WERI-Rb-1 (cell line): ENCODE measurements at regions not wholly inside any gene's neighbourhood (a gene's known extent, or its start where the extent isn't known, plus 50 kb on each side); places are given as distances from the start of the nearest gene placed in this dataset.

ENCODE experiments used
- DNase-seq: peaks from one replicate; pipeline ENCODE4 v3.0.0-alpha.2; 2020
- H3K27ac ChIP-seq: fragments of 250-450 bp; sonication (Bioruptor Pico); 2 replicates; pipeline ENCODE4 v1.5.1; 2020; ENCODE audit warnings: mild to moderate bottlenecking, moderate library complexity
- H3K27me3 ChIP-seq: fragments of 250-450 bp; sonication (Bioruptor Pico); 2 replicates; pipeline ENCODE4 v1.5.1; 2021; ENCODE audit warnings: mild to moderate bottlenecking, low read depth, moderate library complexity; ENCODE audit not compliant: insufficient read depth, severe bottlenecking
- H3K36me3 ChIP-seq: fragments of 250-450 bp; sonication (Bioruptor Pico); 2 replicates; pipeline ENCODE4 v1.5.1; 2020; ENCODE audit warnings: mild to moderate bottlenecking, moderate library complexity
- H3K4me3 ChIP-seq: 2 replicates; pipeline ENCODE4 v1.5.1; 2011; ENCODE audit warnings: low read depth, mild to moderate bottlenecking, control low read depth, low read length
- H3K9me3 ChIP-seq: fragments of 250-450 bp; sonication (Bioruptor Pico); 2 replicates; pipeline ENCODE4 v1.5.1; 2021; ENCODE audit warnings: mild to moderate bottlenecking, moderate library complexity; ENCODE audit not compliant: severe bottlenecking
- CTCF ChIP-seq: IDR thresholded peaks from 2 replicates; pipeline ENCODE4 v1.5.1; 2011; ENCODE audit warnings: low read depth, mild to moderate bottlenecking, control low read depth, inconsistent platforms, low read length

- no peaks in the 10 kb centered on the region for H3K36me3 ChIP-seq
- no peak overlapping the region for H3K4me3 ChIP-seq
- H3K9me3 ChIP-seq, result no peaks in the 10 kb centered on the region
- H3K27ac ChIP-seq, result no peak overlapping the region
- H3K27me3 ChIP-seq, result no peaks in the 10 kb centered on the region
- TF ChIP-seq CTCF, result no peak
- DNase-seq, result no peak
Observed at GRCh38 chr16:66147291-66147690, 219.2 kb upstream of the CDH5 start.

- Histone ChIP-seq H3K27ac (no peak overlapping the region), H3K4me3 (no peak overlapping the region), H3K9me3 (no peaks in the 10 kb centered on the region), H3K36me3 (no peaks in the 10 kb centered on the region), H3K27me3 (no peaks in the 10 kb centered on the region)
- no peak for TF ChIP-seq CTCF
- no peak for DNase-seq
Observed at GRCh38 chr16:66146798-66147197, 219.7 kb upstream of the CDH5 start.

- H3K9me3 ChIP-seq, result no peaks in the 10 kb centered on the region
- no peak for DNase-seq
- TF ChIP-seq CTCF, result no peak
- H3K36me3 ChIP-seq, result no peaks in the 10 kb centered on the region
- H3K27ac ChIP-seq, result no peak overlapping the region
- H3K4me3 ChIP-seq, result no peak overlapping the region
- H3K27me3 ChIP-seq, result no peaks in the 10 kb centered on the region
Observed at GRCh38 chr16:66144641-66145040, 221.8 kb upstream of the CDH5 start.

- Histone ChIP-seq H3K36me3 (no peaks in the 10 kb centered on the region), H3K27ac (no peak overlapping the region), H3K9me3 (no peaks in the 10 kb centered on the region), H3K27me3 (no peaks in the 10 kb centered on the region), H3K4me3 (no peak overlapping the region)
- no peak for DNase-seq
- no peak for TF ChIP-seq CTCF
Observed at GRCh38 chr16:66143415-66143814, 223.1 kb upstream of the CDH5 start.

GRCh38 chr16:66141885-66142284 is 224.6 kb upstream of the CDH5 start:
- no peak overlapping the region for H3K4me3 ChIP-seq
- no peaks in the 10 kb centered on the region for H3K9me3 ChIP-seq
- no peak for DNase-seq
- H3K27ac ChIP-seq, result no peak overlapping the region
- TF ChIP-seq CTCF, result no peak
- H3K27me3 ChIP-seq, result no peaks in the 10 kb centered on the region
- H3K36me3 ChIP-seq, result no peaks in the 10 kb centered on the region

GRCh38 chr16:66137853-66138252 is 228.6 kb upstream of the CDH5 start:
- Histone ChIP-seq H3K27me3 (no peaks in the 10 kb centered on the region), H3K36me3 (no peaks in the 10 kb centered on the region), H3K9me3 (no peaks in the 10 kb centered on the region), H3K4me3 (no peak overlapping the region), H3K27ac (no peak overlapping the region)
- no peak for TF ChIP-seq CTCF
- DNase-seq, result no peak
